CD4-positive, alpha-beta T cell (primary cell): ENCODE measurements at regions not wholly inside any gene's neighbourhood (a gene's known extent, or its start where the extent isn't known, plus 50 kb on each side); places are given as distances from the start of the nearest gene placed in this dataset.

Experiments
- ATAC-seq: fragments of 200-7000 bp; cut with Tn5 transposase; one replicate; pipeline ENCODE4 v1.10.0; 2022; ENCODE audit warnings: mild to moderate bottlenecking; ENCODE audit not compliant: poor library complexity
- CTCF ChIA-PET: fragments of 350-600 bp; sonication (Branson Sonifier 250); formaldehyde crosslinking; loops from one replicate; lab custom pipeline; 2021; ENCODE audit warnings: antibody characterized with exemption, inconsistent platforms; lab: Charles Lee
- POLR2A ChIA-PET: fragments of 350-600 bp; sonication (Branson Sonifier 250); formaldehyde crosslinking; loops from one replicate; lab custom pipeline; 2021; ENCODE audit warnings: antibody characterized with exemption, inconsistent platforms; lab: Charles Lee
- DNase-seq, 14 experiments: peaks; one replicate each; pipeline ENCODE4 v3.0.0-alpha.2; 2013 to 2020; ENCODE audit warnings: mixed read lengths in 2 of 14
- H3K27ac ChIP-seq, 2 donors: one replicate each; pipeline versions ENCODE4 v1.5.1 to v1.7.0; 2013; ENCODE audit warnings: low read length in 2 of 2, low read depth in 1 of 2, mild to moderate bottlenecking in 1 of 2
- H3K27me3 ChIP-seq, 2 experiments: 1 replicate in 1 of 2; 2 replicates in 1 of 2; pipeline versions ENCODE4 v1.6.1 to v1.7.0; 2013; ENCODE audit warnings: low read length in 2 of 2, control low read depth in 1 of 2, mild to moderate bottlenecking in 1 of 2, moderate library complexity in 1 of 2; ENCODE audit not compliant: insufficient read depth in 2 of 2, control insufficient read depth in 1 of 2
- H3K36me3 ChIP-seq: one replicate; pipeline ENCODE4 v1.6.1; 2013; ENCODE audit warnings: low read length, control low read depth; ENCODE audit not compliant: insufficient read depth
- H3K4me1 ChIP-seq: one replicate; pipeline ENCODE4 v1.6.1; 2013; ENCODE audit warnings: low read length, control low read depth; ENCODE audit not compliant: insufficient read depth
- H3K4me3 ChIP-seq: one replicate; pipeline ENCODE4 v1.5.1; 2013; ENCODE audit warnings: mild to moderate bottlenecking, low read length, moderate library complexity
- H3K9me3 ChIP-seq, 2 experiments: 1 replicate in 1 of 2; 2 replicates in 1 of 2; pipeline versions ENCODE4 v1.6.1 to v1.7.0; 2013; ENCODE audit warnings: low read length in 2 of 2, mild to moderate bottlenecking in 2 of 2, control low read depth in 1 of 2, moderate library complexity in 1 of 2; ENCODE audit not compliant: control insufficient read depth in 1 of 2, insufficient read depth in 1 of 2
- H3K27ac Mint-ChIP-seq: one replicate; pipeline ENCODE4 v1.8.0; 2020; ENCODE audit warnings: mixed read lengths
- H3K27me3 Mint-ChIP-seq: one replicate; pipeline ENCODE4 v1.8.0; 2021; ENCODE audit warnings: mixed read lengths
- H3K36me3 Mint-ChIP-seq: one replicate; pipeline ENCODE4 v1.8.0; 2021; ENCODE audit warnings: low read depth, mixed read lengths
- H3K4me1 Mint-ChIP-seq: one replicate; pipeline ENCODE4 v1.8.0; 2021; ENCODE audit warnings: low read depth, mixed read lengths
- H3K4me3 Mint-ChIP-seq: one replicate; pipeline ENCODE4 v1.8.0; 2020; ENCODE audit warnings: mild to moderate bottlenecking, mixed read lengths
- H3K9me3 Mint-ChIP-seq: one replicate; pipeline ENCODE4 v1.8.0; 2020; ENCODE audit warnings: mixed read lengths
- CTCF ChIP-seq: fragments of 200-600 bp; IDR thresholded peaks from one replicate; pipeline ENCODE4 v1.8.0; 2022; ENCODE audit warnings: antibody characterized with exemption, mild to moderate bottlenecking
- intact Hi-C, 2 experiments: fragments of 100-400 bp; cut with DNase I in 1 of 2; cut with micrococcal nuclease in 1 of 2; formaldehyde crosslinking; loops; one replicate each; pipeline versions ENCODE4 v1.15.1 to v1.9.0; 2023 to 2025; cut with DNase I, micrococcal nuclease

GRCh38 chr4:43458293-43458692, 565.8 kb downstream of the GRXCR1 start:
- H3K9me3 Mint-ChIP-seq = no peaks in the 10 kb centered on the region
- no peak overlapping the region for H3K4me3 Mint-ChIP-seq
- no peak overlapping the region for H3K27ac Mint-ChIP-seq
- H3K4me1 Mint-ChIP-seq = no peaks in the 10 kb centered on the region
- no peak for DNase-seq
- no peaks in the 10 kb centered on the region for H3K27me3 Mint-ChIP-seq
- POLR2A ChIA-PET = no interaction called here
- no peak for ATAC-seq
- TF ChIP-seq CTCF = no peak
- Histone ChIP-seq H3K4me3 (no peak overlapping the region), H3K27me3 (no peaks in the 10 kb centered on the region), H3K9me3 (peaks cover 0 to 3% of the 10 kb centered on the region in 2 experiments), H3K27ac (no peak overlapping the region), H3K36me3 (no peaks in the 10 kb centered on the region), H3K4me1 (no peaks in the 10 kb centered on the region)
- no peaks in the 10 kb centered on the region for H3K36me3 Mint-ChIP-seq
- intact Hi-C loops = no loop called here
- CTCF ChIA-PET = no interaction called here

DNA sequence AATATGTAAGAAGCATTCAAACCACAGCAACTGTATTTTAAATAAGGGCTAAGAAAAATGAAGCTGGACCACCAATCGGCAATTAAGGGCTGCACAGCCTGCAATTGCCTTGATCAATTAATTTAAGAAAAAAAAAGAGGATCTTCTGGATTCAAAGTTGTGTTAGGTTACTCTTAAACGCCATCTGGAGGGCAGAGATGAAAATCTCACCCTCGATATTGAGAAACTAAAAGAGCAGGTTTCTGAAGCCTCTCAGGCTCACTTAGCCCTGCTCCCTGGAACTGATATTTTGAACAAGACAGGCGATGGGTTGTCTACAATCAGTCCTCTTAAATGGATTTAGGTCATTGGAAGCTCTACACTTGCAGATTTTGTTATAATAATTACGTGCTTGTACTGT, 579.4 kb downstream of the GRXCR1 start:
- Mint-ChIP-seq H3K9me3 (peaks cover 27% of the 10 kb centered on the region), H3K27me3 (no peaks in the 10 kb centered on the region), H3K36me3 (no peaks in the 10 kb centered on the region), H3K4me1 (no peaks in the 10 kb centered on the region), H3K27ac (no peak overlapping the region), H3K4me3 (no peak overlapping the region)
- H3K36me3 ChIP-seq = no peaks in the 10 kb centered on the region
- intact Hi-C loops = no loop called here
- ChIA-PET CTCF (no interaction called here), POLR2A (no interaction called here)
- H3K27ac ChIP-seq = no peak overlapping the region
- H3K9me3 ChIP-seq = peaks cover 6 to 9% of the 10 kb centered on the region in 2 experiments
- DNase-seq (no peak), ATAC-seq (no peak)
- H3K27me3 ChIP-seq = no peaks in the 10 kb centered on the region
- no peak for TF ChIP-seq CTCF
- H3K4me1 ChIP-seq = no peaks in the 10 kb centered on the region
- no peak overlapping the region for H3K4me3 ChIP-seq

- Histone ChIP-seq H3K27me3 (no peaks in the 10 kb centered on the region), H3K36me3 (no peaks in the 10 kb centered on the region), H3K27ac (no peak overlapping the region), H3K9me3 (no peaks in the 10 kb centered on the region), H3K4me3 (no peak overlapping the region), H3K4me1 (no peaks in the 10 kb centered on the region)
- ATAC-seq (no peak), DNase-seq (no peak)
- H3K27ac Mint-ChIP-seq = no peak overlapping the region
- H3K4me1 Mint-ChIP-seq = no peaks in the 10 kb centered on the region
- no peaks in the 10 kb centered on the region for H3K36me3 Mint-ChIP-seq
- H3K9me3 Mint-ChIP-seq = peaks cover 15% of the 10 kb centered on the region
- CTCF ChIA-PET = no interaction called here
- no peaks in the 10 kb centered on the region for H3K27me3 Mint-ChIP-seq
- H3K4me3 Mint-ChIP-seq = no peak overlapping the region
- intact Hi-C loops = no loop called here
- POLR2A ChIA-PET = no interaction called here
- TF ChIP-seq CTCF = no peak
These were observed 589.0 kb downstream of the GRXCR1 start for GRCh38 chr4:43481526-43481925.
